ENCODE measurements at regions not wholly inside any gene's neighbourhood (a gene's known extent, or its start where the extent isn't known, plus 50 kb on each side); places are given as distances from the start of the nearest gene placed in this dataset.

- no peak overlapping the region for H3K4me3 ChIP-seq (ENCODE audit: low read depth in 2 of 2, low read length in 2 of 2)
- no peaks in the 10 kb centered on the region for H3K9me3 ChIP-seq (ENCODE audit: control insufficient read depth, insufficient read depth, low read depth, low read length)
- no peak overlapping the region for H3K27ac ChIP-seq (ENCODE audit: low read length)
- no peaks in the 10 kb centered on the region for H3K27me3 ChIP-seq (ENCODE audit: control insufficient read depth, insufficient read depth, low read length)
- no peak for DNase-seq (ENCODE audit: low read depth, low spot score)
- intact Hi-C loops (cut with micrococcal nuclease; ENCODE audit: unreplicated experiment) = no loop called here
- TF ChIP-seq, protein P1, sequence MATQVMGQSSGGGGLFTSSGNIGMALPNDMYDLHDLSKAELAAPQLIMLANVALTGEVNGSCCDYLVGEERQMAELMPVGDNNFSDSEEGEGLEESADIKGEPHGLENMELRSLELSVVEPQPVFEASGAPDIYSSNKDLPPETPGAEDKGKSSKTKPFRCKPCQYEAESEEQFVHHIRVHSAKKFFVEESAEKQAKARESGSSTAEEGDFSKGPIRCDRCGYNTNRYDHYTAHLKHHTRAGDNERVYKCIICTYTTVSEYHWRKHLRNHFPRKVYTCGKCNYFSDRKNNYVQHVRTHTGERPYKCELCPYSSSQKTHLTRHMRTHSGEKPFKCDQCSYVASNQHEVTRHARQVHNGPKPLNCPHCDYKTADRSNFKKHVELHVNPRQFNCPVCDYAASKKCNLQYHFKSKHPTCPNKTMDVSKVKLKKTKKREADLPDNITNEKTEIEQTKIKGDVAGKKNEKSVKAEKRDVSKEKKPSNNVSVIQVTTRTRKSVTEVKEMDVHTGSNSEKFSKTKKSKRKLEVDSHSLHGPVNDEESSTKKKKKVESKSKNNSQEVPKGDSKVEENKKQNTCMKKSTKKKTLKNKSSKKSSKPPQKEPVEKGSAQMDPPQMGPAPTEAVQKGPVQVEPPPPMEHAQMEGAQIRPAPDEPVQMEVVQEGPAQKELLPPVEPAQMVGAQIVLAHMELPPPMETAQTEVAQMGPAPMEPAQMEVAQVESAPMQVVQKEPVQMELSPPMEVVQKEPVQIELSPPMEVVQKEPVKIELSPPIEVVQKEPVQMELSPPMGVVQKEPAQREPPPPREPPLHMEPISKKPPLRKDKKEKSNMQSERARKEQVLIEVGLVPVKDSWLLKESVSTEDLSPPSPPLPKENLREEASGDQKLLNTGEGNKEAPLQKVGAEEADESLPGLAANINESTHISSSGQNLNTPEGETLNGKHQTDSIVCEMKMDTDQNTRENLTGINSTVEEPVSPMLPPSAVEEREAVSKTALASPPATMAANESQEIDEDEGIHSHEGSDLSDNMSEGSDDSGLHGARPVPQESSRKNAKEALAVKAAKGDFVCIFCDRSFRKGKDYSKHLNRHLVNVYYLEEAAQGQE (IDR thresholded peaks at IDR 0.05; ENCODE audit: insufficient read depth in 1 of 2, low read depth in 2 of 2, low read length in 1 of 2) = no peak
- TF ChIP-seq POLR2AphosphoS5 (IDR thresholded peaks at IDR 0.05; ENCODE audit: low read depth, low read length) (no peak), SIN3A (IDR thresholded peaks at IDR 0.05; ENCODE audit: borderline replicate concordance, insufficient read depth, low read depth, low read length) (no peak), TCF7L2 (IDR thresholded peaks at IDR 0.05; ENCODE audit: low read depth, low read length) (no peak)
- TF ChIP-seq, protein P2, sequence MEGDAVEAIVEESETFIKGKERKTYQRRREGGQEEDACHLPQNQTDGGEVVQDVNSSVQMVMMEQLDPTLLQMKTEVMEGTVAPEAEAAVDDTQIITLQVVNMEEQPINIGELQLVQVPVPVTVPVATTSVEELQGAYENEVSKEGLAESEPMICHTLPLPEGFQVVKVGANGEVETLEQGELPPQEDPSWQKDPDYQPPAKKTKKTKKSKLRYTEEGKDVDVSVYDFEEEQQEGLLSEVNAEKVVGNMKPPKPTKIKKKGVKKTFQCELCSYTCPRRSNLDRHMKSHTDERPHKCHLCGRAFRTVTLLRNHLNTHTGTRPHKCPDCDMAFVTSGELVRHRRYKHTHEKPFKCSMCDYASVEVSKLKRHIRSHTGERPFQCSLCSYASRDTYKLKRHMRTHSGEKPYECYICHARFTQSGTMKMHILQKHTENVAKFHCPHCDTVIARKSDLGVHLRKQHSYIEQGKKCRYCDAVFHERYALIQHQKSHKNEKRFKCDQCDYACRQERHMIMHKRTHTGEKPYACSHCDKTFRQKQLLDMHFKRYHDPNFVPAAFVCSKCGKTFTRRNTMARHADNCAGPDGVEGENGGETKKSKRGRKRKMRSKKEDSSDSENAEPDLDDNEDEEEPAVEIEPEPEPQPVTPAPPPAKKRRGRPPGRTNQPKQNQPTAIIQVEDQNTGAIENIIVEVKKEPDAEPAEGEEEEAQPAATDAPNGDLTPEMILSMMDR (IDR thresholded peaks at IDR 0.05) = no peak
- no peaks in the 10 kb centered on the region for H3K36me3 ChIP-seq (ENCODE audit: control insufficient read depth, insufficient read depth, low read length)
- CTCF ChIA-PET = no interaction called here
- no peaks in the 10 kb centered on the region for H3K4me1 ChIP-seq (ENCODE audit: control insufficient read depth, insufficient read depth, low read length)
- ATAC-seq = no peak
- BruUV-seq (replicated peaks) = no TSS peak
- POLR2A ChIA-PET = no interaction called here
- in situ Hi-C loops (cut with HindIII; ENCODE audit: low pct_unique_long_range_greater_than_20kb, low sequenced_read_pairs) = no loop called here
Measured at GRCh38 chr11:28777126-28777525, 668.9 kb downstream of the METTL15 start.

DNA sequence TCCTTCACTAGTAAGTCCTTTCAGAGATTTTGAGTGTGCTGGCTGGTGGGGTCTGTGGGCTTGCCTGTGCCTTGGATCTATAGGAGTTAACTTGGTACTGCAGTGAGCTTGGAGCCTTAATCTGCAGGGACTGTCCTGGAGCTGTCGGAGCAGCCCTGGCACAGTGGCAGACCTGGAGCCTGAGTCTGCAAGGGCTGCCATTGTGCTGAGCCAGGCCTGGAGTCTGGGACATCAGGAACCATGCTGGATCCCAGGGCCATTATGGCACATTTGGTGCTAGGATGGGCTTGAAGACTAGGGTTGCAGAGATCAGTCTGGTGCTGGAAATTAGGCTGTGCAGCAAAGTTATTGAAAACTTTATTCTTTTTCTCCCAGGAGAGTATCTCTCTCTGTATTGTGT lies 665.4 kb downstream of the METTL15 start:
- no TSS peak for BruUV-seq (replicated peaks)
- no peaks in the 10 kb centered on the region for H3K4me1 ChIP-seq (ENCODE audit: control insufficient read depth, insufficient read depth, low read length)
- TF ChIP-seq, protein P1 (IDR thresholded peaks at IDR 0.05; ENCODE audit: insufficient read depth in 1 of 2, low read depth in 2 of 2, low read length in 1 of 2) = no peak
- TF ChIP-seq TCF7L2 (IDR thresholded peaks at IDR 0.05; ENCODE audit: low read depth, low read length) (no peak), SIN3A (IDR thresholded peaks at IDR 0.05; ENCODE audit: borderline replicate concordance, insufficient read depth, low read depth, low read length) (no peak), POLR2AphosphoS5 (IDR thresholded peaks at IDR 0.05; ENCODE audit: low read depth, low read length) (no peak)
- TF ChIP-seq, protein P2 (IDR thresholded peaks at IDR 0.05) = no peak
- no peak overlapping the region for H3K4me3 ChIP-seq (ENCODE audit: low read depth in 2 of 2, low read length in 2 of 2)
- H3K9me3 ChIP-seq (ENCODE audit: control insufficient read depth, insufficient read depth, low read depth, low read length) = no peaks in the 10 kb centered on the region
- POLR2A ChIA-PET = no interaction called here
- no peak for DNase-seq (ENCODE audit: low read depth, low spot score)
- no peaks in the 10 kb centered on the region for H3K27me3 ChIP-seq (ENCODE audit: control insufficient read depth, insufficient read depth, low read length)
- ATAC-seq = no peak
- no peak overlapping the region for H3K27ac ChIP-seq (ENCODE audit: low read length)
- H3K36me3 ChIP-seq (ENCODE audit: control insufficient read depth, insufficient read depth, low read length) = no peaks in the 10 kb centered on the region
- intact Hi-C loops (cut with micrococcal nuclease; ENCODE audit: unreplicated experiment) (no loop called here), in situ Hi-C loops (cut with HindIII; ENCODE audit: low pct_unique_long_range_greater_than_20kb, low sequenced_read_pairs) (no loop called here)
- CTCF ChIA-PET = no interaction called here
